ENCODE measurements at regions not wholly inside any gene's neighbourhood (a gene's known extent, or its start where the extent isn't known, plus 50 kb on each side); places are given as distances from the start of the nearest gene placed in this dataset.
A peak's percentile ranks its signal among the peaks of the same experiment; 100 is the strongest.

DNA sequence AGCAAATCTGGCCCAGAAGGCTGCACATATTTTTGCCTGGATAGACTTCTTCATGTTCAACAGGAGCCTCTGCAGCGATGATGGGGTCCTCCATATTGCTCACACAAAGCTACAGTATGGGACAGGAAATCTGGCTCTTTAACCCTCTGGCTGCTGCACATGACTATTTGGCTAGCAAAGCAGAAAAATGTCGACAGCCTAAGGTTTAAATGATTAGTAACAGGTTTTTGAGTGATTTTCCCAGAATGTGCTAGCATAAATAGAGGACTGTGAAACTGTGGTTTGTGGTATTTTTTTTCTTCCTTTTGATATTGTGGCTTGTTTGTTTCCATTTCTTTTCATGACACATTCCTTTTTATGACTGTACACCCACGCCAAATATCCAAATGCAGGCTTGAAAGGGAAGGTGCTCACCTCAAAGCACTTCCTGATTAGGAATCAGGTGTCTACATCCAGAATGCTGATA, 120.2 kb upstream of the GK2 start:
- DNase-seq, result no peak

DNA sequence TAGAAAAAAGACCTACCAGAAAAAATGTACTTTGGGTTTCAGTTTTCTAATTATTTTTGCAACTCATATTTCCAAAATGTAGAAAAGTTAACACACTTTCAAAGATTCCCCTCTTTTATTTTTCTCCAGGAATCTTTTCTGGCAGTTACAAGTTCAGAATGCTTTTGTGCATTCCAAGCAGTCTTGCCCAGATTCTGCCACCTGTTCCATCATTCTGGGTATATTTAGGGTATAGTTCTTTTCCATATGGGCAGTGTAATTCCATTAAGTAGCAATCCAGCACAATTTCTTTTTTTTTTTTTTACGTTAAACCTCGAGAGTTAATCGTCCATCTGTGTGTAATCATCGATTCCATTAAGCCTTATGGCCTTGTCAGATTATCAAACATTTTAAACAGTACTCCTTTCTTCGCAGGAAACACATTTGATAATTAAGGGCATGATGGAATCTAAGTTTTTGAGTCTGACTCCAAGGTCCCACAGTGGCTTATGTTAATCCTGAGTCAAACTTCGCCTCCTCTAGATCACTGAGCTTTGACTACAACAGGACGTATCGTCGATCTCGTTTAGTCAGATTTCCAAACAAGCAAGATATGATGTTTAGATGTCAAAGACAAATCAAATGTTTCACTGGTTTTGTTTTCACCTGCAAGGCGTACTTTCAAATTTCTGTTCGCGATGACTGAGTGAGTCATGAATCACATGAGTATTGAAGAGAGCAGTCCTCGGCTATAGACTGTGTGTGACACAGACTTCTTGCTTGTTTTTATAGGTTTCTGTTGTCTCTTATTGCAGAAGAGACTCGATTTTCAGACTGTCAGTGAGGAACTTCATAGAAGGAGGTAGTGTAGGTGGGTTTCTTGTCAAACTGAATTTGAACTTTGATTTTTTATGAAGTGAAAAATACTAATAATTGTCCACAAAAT, 118.9 kb upstream of the GK2 start:
- peak; percentile 70 for DNase-seq

DNA sequence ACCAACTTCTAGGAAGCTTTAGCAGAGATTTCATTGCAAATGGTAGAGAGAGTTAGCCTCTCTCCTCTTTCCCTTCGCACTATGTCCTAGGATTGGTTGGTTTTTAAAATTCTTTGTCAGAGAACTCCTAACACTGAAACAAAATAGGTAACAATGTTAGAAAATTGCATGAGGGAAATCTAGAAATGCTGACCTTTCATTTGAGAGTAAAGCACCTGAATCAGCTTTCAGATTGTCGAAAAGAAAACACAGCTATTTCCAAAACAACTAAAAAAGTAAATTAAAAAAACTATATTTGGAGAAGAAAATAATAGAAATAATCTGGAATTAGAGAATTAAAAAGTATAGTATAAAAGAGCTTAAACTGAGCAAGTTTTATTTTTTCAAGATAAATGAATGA, 108.1 kb upstream of the GK2 start:
- DNase-seq, result no peak

DNA sequence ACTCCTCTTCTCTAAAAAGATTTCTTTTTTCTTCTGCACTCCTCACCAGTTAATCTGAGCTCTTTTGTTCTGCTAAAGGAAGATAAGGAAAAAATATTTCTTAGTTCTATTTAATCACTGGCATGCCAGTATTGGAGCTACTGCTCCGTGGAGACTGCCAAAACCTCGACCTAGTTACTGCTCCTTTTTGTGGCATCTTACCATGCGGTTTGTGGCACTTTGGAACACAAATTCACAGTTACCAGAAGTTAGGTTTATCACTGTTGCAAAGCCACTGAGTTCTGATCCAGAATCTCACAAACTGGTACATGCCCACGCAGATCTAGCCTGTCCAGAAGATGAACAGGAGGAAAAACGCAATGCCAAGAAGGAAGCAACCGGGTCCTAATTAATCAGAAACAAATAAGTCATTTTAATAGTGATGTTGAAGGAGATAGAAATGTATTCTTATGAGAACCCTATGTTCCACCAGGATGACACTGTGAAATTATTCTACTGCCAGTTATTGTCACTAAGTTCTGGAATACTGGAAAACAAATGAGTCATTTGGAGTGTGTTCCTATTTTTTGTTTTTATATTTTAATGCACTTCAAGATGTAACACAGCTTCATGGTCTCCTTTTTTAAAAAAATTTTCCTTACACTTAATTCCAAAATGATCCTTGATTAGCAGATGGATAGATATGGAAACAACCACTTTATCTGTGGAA, 106.7 kb upstream of the GK2 start:
- DNase-seq, result no peak

DNA sequence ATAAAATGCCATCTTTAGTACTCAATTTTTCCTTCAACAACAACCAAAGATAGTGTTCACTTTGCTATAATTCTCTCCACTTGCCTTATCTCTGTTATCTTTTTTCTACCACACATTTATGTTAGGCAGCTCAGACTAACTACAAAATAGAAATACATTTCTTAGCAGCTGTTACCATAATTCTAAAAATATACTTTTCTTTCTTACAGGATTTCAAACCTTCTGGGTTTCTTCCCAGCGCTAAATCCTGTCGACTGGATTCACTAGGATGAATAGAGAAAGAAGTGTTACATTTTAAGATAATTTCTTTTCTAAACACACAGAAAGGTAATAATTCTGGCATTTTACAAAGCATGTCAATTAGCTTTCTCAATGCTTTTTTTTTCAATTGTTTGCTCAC, 105.5 kb upstream of the GK2 start:
- DNase-seq, result no peak

DNA sequence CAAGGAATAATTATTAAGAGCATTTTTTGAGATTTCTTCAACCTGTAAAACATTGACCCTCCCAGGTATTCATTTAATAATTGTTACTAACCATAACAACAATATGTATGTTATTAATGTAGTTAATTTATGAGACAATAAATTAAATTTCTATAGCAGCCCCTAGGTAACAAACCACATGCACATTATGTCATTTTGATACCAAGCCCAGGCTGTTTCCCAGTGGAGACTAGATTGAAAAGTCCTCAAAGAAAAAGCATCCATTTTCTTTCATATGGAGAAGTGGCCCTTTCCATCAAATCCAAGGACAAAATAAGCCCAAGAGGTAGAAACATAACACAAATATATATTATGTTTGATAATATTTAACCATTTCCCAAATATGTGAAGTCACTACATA, 104.3 kb upstream of the GK2 start:
- no peak for DNase-seq

DNA sequence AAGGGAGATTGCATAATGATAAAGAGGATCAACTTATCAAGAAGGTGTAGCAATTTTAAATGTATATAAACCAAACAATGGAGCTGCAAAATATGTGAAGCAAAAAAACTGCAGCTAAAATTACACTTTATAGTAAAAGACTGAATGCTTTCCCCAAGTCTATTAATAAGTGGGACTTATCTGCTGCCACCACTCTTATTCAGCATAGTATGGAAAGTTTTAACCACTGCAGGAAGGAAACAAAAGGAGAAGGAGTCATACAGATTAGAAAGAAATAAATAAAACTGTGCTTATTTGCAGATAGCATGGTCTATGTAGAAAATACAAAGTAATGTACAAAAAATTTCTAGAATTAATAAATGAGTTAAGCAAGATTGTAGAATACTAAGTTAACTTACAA, 94.1 kb upstream of the GK2 start:
- DNase-seq, result no peak

DNA sequence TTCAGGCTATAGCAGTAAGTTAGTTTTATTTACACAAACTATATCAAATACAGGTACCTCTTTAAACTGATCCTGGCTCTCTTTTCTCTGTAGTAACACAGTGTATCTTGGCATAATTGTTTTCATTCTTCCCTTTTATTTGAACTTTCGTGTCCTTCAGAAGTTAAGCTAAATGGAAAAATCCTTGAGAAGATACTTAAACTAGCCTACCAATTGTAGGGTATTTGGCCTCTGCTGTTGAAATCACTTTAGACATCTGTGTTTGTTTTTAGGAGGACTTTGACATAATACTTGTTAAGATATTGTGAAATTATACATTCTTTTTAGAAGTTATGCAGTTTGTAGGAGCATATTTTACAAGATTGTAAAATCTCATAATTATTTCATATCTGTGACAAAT, 90.3 kb upstream of the GK2 start:
- DNase-seq, result no peak

DNA sequence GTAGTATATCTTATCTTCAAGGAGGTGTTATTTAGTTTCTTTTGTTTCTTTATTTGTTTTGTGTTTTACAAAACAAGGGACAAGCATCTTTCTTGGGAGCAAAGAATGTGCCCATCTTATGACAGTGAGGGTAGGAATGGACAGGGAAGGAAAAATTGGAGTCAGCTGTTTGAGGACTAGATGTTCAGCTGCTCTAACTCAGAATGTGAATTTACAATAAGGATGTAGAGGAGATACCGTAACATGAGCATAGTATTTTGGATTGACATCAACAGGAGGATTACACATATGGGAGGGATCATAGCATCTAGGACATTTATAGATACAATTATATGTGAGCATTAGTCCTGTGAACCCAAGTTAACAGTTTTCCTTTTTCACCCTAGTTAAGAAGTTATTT, 89.0 kb upstream of the GK2 start:
- DNase-seq, result no peak

DNA sequence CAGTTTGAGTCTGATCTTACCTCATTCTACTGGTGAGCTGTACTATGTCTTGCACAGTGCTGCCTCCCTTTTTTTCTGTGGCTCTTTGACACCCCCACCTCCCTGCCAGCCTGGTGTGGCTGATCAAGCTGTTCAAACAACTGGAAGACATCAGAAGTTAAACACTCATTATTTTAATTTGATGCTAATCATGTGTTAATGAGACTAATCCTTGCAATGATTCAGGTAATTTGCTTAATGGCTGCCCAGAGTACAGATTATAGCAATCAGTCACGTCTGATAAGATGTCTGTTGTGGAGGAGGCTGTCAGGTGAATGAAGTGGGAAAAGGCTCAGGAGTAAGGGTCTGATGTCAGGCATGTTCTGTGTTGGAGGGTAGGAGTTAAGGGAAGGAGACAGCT, 87.4 kb upstream of the GK2 start:
- peak; percentile 92 for DNase-seq

DNA sequence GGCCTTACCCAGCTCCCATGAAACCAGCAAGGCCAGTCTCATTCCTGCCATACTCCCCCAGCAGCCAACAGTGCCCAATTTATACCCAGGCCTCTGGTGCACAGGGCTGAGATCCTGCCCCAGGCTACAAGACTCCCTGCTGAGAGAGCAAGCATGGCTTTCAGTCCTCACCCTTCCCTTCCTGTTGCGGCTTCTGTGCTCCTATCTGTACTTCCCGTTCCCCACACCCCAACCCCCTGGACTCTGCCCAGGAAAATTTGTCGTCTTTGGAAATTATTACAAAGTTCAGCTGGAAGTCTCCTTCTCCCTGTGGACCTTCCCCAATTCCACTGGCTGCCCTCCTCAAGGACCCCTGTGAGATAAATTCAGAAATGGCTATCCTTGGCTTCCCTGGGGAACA, 84.1 kb upstream of the GK2 start:
- DNase-seq, result no peak

DNA sequence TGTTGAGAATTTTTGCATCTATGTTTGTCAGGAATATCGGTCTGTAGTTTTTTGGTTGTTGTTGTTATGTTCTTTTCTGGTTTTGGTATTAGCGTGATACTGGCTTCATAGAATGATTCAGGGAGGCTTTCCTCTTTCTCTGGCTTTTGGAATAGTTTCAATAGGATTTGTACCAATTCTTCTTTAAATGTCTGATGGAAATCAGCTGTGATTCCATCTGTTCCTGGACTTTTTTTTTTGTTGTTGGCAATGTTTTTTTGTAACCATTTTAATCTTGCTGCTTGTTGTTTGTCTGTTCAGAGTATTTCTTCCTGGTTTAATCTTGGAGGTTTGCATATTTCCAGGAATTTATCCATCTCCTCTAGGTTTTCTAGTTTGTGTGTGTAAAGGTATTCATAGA, 81.5 kb upstream of the GK2 start:
- DNase-seq, result no peak

DNA sequence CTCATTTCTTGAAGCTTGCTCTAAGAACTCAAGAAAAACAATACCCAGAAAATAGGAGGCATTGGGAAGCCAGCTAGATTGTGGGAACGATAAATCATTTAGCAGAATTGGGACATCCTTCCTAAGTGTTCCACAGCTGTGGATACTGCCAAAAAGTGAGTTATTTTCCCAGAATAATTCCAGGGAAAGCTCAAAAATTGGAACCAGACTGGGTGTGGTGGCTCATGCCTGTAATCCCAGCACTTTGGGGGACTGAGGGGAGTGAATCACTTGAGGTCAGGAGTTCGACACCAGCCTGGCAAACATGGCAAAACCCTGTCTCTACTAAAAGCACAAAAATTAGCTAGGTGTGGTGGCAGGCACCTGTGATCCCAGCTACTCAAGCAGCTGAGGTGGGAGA, 68.2 kb upstream of the GK2 start:
- no peak for DNase-seq

DNA sequence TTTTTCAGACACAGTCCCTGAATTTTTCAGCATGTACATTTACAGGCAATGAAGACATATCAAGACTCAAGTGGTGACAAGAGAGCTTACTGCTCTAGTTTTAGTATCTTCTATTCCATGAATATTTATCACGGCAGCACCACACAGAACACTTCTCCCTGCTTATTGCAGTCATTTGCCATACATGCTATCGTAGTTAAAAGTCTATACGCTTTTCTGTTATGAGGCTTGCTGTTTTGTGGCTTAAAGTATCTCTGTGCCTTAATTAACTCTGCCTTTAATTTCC, 65.4 kb upstream of the GK2 start:
- DNase-seq, result no peak

DNA sequence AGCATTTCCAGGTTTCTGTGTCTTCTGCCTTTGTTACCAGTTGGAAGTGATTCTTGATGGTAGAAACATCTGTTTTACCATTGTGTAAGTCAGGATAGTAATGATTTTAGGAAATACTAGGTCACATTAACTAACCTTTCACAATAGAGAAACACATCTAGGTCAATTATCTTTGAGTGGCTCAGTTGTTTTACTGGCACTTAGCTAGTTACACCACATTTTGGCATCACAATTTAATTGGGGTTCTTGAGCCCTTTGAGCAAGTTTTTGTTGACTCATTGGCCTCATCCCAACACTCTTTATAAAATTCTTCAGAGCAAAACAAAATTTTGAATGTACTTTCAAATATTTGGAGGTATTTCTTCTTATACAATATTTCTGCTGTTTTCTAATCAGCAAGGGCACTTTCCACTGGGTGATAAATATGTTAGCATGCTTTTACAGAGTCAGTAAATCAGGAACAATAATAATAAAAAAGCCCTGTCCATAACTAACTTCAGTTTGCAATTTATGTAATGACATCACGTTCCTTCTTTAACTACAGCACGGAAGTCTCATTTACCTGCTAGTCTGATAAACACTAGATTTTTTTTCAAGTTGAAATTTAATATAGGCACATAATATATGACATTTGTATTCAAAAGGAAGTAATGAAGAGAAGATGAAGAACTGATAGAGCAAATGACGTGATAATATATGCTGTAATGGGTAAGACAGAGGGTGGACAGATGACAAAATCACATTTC, 64.8 kb upstream of the GK2 start:
- no peak for DNase-seq

DNA sequence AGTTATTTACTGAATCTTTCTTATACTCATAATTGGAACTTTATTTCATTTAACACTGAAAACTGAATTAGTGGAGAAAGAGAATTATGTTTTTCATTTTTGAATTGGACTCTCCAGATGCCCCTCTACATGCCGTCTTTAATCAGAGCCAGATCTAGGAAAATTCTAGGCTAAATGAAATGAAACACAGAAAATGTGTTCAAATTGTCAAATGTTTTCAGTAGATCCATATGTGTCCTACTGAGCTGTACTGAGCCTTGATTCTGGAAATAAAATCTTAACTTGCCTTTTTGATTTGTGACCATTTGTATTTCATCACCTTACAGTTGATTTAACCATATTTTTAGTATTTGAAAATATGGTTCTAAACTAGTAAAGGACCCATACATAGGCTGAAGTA, 64.0 kb upstream of the GK2 start:
- no peak for DNase-seq

DNA sequence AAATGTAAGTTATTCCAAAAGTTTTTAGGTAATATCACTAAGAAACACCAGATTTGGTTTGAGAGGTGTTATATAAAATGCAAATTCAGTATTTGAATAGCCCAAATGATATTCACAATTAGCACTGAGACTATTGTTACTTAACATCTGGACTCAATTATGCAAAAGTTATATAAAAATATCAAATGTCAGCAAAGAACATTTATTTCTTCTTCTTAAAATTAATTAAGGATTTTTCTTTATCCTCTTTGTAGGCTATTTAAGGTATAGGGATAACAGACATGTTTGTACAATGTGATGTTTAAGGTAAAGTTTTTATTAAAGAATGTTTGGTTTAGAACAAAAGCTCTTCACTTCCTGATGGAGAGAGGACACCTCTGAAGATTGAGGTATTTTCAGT, 63.3 kb upstream of the GK2 start:
- DNase-seq, result no peak

DNA sequence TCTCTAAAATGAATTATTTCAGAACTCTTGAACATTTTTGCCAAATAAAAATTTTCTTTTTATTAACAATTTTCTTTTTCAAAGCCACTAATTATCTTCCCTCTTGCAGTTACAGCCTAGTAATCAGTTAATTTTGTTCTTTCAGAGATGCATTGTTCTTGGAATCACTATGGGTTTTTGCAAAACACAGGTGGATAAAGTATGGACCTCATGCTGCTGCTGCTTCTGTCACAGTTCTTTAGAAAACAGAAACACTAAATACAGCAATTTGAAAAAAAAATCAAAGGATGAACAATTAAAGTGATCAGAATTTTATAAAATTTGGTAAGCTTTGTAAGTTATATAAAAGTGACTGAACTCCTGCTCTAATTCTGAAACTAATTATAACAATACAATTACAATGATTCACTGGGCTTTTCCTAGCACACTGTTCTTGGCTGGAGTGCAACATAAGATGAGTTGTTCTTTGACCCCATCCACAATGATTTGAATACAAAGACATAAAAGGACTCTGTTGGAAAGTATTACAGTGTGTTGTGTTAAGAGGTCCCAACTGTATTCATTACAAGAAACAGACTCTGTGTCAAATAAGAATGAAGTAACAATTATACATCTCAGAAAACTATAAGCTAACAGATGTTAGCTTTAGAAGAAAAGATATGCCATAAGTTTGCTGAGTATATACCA, 59.4 kb upstream of the GK2 start:
- no peak for DNase-seq

DNA sequence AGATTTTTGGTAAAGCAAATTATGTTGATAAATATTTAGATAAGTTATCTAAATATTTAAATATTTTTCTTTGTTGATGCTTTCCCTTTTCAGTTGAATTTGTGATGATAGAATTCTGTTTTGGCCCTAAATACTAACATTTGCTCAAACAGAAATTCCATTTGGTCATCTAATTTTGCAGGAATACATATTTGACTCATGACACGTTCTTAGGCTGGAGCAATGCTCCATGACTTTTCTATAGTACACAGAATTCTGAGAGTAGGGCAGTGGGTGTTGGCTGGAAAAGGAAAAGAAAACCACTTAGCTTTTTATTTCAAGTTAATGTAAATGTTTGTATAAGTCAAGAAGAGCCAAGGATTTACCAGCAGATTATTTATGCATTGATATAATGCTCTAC, 58.6 kb upstream of the GK2 start:
- no peak for DNase-seq
